K562 (cell line): ENCODE measurements at regions not wholly inside any gene's neighbourhood (a gene's known extent, or its start where the extent isn't known, plus 50 kb on each side); places are given as distances from the start of the nearest gene placed in this dataset.

Experiments
- ATAC-seq: fragments of 200-7000 bp; cut with Tn5 transposase; 3 replicates; pipeline ENCODE4 v1.9.1; 2020; ENCODE audit warnings: moderate library complexity
- BruUV-seq: library from RNA; stranded (reverse); fragments of 400-500 nt; replicated peaks from 2 replicates; lab custom pipeline; 2021; lab: Mats Ljungman, UMichigan
- CTCF ChIA-PET: fragments of 300-600 bp; formaldehyde crosslinking; extraction: SDS; loops from one replicate; lab custom pipeline; 2021; ENCODE audit warnings: low intra/inter-chr PET ratio; lab: Yijun Ruan, JAX
- POLR2A ChIA-PET: fragments of 300-600, 350-650 bp; sonication (Branson Sonifier 250); formaldehyde crosslinking; extraction: SDS; loops from one replicate; lab custom pipeline; 2021; ENCODE audit warnings: antibody characterized with exemption, inconsistent platforms; lab: Yijun Ruan, JAX
- DNase-seq, 4 experiments: peaks; one replicate each; pipeline versions ENCODE4 v3.0.0 to v3.0.0-alpha.2; 2011 to 2018; ENCODE audit warnings: low spot score in 3 of 4, mixed read lengths in 3 of 4; ENCODE audit errors: extremely low read depth in 1 of 4
- FAIRE-seq: peaks from 2 replicates; lab custom pipeline; 2011; peaks lifted over from hg19 to GRCh38; lab: Jason Lieb, UNC
- H2AFZ ChIP-seq: 2 replicates; pipeline ENCODE4 v1.6.0; 2011; ENCODE audit warnings: low read depth, low read length, control low read depth, inconsistent platforms
- H3K27ac ChIP-seq: fragments of 200-600 bp; 3 replicates; pipeline ENCODE4 v1.8.0; 2011; ENCODE audit warnings: low read depth, mild to moderate bottlenecking, control low read depth, inconsistent platforms, low read length, moderate library complexity, mixed read lengths; ENCODE audit errors: extremely low read depth
- H3K27me3 ChIP-seq, 2 experiments: fragments of 300-600 bp in 1 of 2; 2 replicates in 1 of 2; 3 replicates in 1 of 2; pipeline versions ENCODE4 v1.6.0 to v1.8.0; 2011; ENCODE audit warnings: inconsistent platforms in 2 of 2, low read length in 2 of 2, mild to moderate bottlenecking in 1 of 2, mixed read lengths in 1 of 2, moderate library complexity in 1 of 2; ENCODE audit not compliant: control insufficient read depth in 2 of 2, insufficient read depth in 2 of 2
- H3K36me3 ChIP-seq: fragments of 300-600 bp; 3 replicates; pipeline ENCODE4 v1.8.0; 2011; ENCODE audit warnings: mild to moderate bottlenecking, low read length, inconsistent platforms; ENCODE audit not compliant: control insufficient read depth, insufficient read depth
- H3K4me1 ChIP-seq, 2 experiments: fragments of 200-600 bp in 1 of 2; replicated peaks in 1 of 2; 2 replicates in 1 of 2; 3 replicates in 1 of 2; pipeline versions ENCODE4 v1.5.1 to v1.8.0; 2011; ENCODE audit warnings: inconsistent platforms in 2 of 2, low read length in 2 of 2, mild to moderate bottlenecking in 1 of 2, mixed read lengths in 1 of 2, moderate library complexity in 1 of 2; ENCODE audit not compliant: control insufficient read depth in 2 of 2, insufficient read depth in 2 of 2
- H3K4me2 ChIP-seq: 2 replicates; pipeline ENCODE4 v1.6.1; 2011; ENCODE audit warnings: low read length, control low read depth, inconsistent platforms, mixed read lengths; ENCODE audit not compliant: insufficient read depth
- H3K4me3 ChIP-seq: fragments of 200-600 bp; sonication (generic), shearing (Covaris generic); 2 replicates; pipeline ENCODE4 v1.5.1; 2016; ENCODE audit warnings: control low read depth, inconsistent platforms
- H3K79me2 ChIP-seq: fragments of 200-600 bp; 3 replicates; pipeline ENCODE4 v1.8.0; 2011; ENCODE audit warnings: low read length, inconsistent platforms; ENCODE audit not compliant: control insufficient read depth, insufficient read depth
- H3K9ac ChIP-seq, 2 experiments: 2 replicates each; pipeline versions ENCODE4 v1.6.0 to v1.6.1; 2011; ENCODE audit warnings: low read depth in 2 of 2, low read length in 2 of 2, control low read depth in 1 of 2, inconsistent platforms in 1 of 2, mild to moderate bottlenecking in 1 of 2, mixed read lengths in 1 of 2; ENCODE audit not compliant: insufficient read depth in 1 of 2
- H3K9me1 ChIP-seq: one replicate; pipeline ENCODE4 v1.6.0; 2011; ENCODE audit warnings: inconsistent platforms, mild to moderate bottlenecking, low read length, moderate library complexity; ENCODE audit not compliant: control insufficient read depth, insufficient read depth
- H3K9me3 ChIP-seq: replicated peaks from 2 replicates; pipeline ENCODE4 v1.5.1; 2011; ENCODE audit warnings: low read depth, low read length, inconsistent platforms; ENCODE audit not compliant: control insufficient read depth, insufficient read depth
- H4K20me1 ChIP-seq: replicated peaks from 2 replicates; pipeline ENCODE4 v1.6.1; 2011; ENCODE audit warnings: low read length, inconsistent platforms, mixed read lengths; ENCODE audit not compliant: control insufficient read depth, insufficient read depth
- C11orf30 ChIP-seq: fragments of 450-650 bp; IDR thresholded peaks from 2 replicates; pipeline ENCODE4 v1.6.1; 2016; ENCODE audit warnings: low read depth, mild to moderate bottlenecking
- CBX3 ChIP-seq, 2 experiments: IDR thresholded peaks; 1 replicate in 1 of 2; 2 replicates in 1 of 2; pipeline ENCODE4 v1.6.1; 2012; ENCODE audit warnings: inconsistent platforms in 2 of 2, low read length in 2 of 2, borderline replicate concordance in 1 of 2, control low read depth in 1 of 2
- E2F5 ChIP-seq: sonication (generic); formaldehyde crosslinking; IDR thresholded peaks from 2 replicates; pipeline ENCODE4 v1.8.0; 2022; ENCODE audit warnings: mild to moderate bottlenecking, missing genetic modification reagents
- EZH2 ChIP-seq: IDR thresholded peaks from 2 replicates; pipeline ENCODE4 v1.6.1; 2012; ENCODE audit warnings: low read depth, mild to moderate bottlenecking, inconsistent platforms, low read length, borderline replicate concordance
- HDAC1 ChIP-seq, 2 experiments: fragments of 450-650 bp; IDR thresholded peaks; 2 replicates each; pipeline ENCODE4 v1.6.1; 2016 to 2017; ENCODE audit warnings: inconsistent platforms in 1 of 2, mild to moderate bottlenecking in 1 of 2, moderate library complexity in 1 of 2
- MTA3 ChIP-seq: fragments of 450-650 bp; formaldehyde crosslinking; IDR thresholded peaks from 2 replicates; pipeline ENCODE4 v1.6.1; 2017; ENCODE audit warnings: mild to moderate bottlenecking, borderline replicate concordance
- NCOA1 ChIP-seq: fragments of 450-650 bp; IDR thresholded peaks from 2 replicates; pipeline ENCODE4 v1.6.1; 2016; ENCODE audit warnings: low read depth
- PRDM10 ChIP-seq: fragments of 450-650 bp; IDR thresholded peaks from 2 replicates; pipeline ENCODE4 v1.6.1; 2018; ENCODE audit not compliant: partially characterized antibody
- PRMT5 ChIP-seq: sonication (generic); formaldehyde crosslinking; IDR thresholded peaks from 2 replicates; pipeline ENCODE4 v1.5.0; 2020; ENCODE audit warnings: missing genetic modification reagents
- RBM22 ChIP-seq: fragments of 200-400 bp; formaldehyde crosslinking; IDR thresholded peaks from 2 replicates; pipeline ENCODE4 v1.6.1; 2018; ENCODE audit warnings: low read length, low read depth; ENCODE audit not compliant: poor library complexity, severe bottlenecking
- SMC3 ChIP-seq: conservative IDR thresholded peaks from 2 replicates; pipeline ENCODE4 v1.6.1; 2011; ENCODE audit warnings: low read depth, low read length, improper control_type of control experiment; ENCODE audit not compliant: insufficient read depth
- SRSF9 ChIP-seq: fragments of 200-400 bp; formaldehyde crosslinking; IDR thresholded peaks from 2 replicates; pipeline ENCODE4 v1.6.1; 2017; ENCODE audit warnings: low read depth, low read length, borderline replicate concordance
- ZFP36 ChIP-seq: fragments of 150-350 bp; IDR thresholded peaks from 2 replicates; pipeline ENCODE4 v1.6.1; 2018; ENCODE audit warnings: low read length, low read depth; ENCODE audit not compliant: partially characterized antibody
- ZNF274 ChIP-seq: IDR thresholded peaks from 2 replicates; pipeline ENCODE4 v1.6.1; 2011; ENCODE audit warnings: low read depth, mild to moderate bottlenecking, low read length, moderate library complexity, borderline replicate concordance
- ZNF449 ChIP-seq: fragments of 250-450 bp; sonication (Bioruptor Pico); IDR thresholded peaks from 2 replicates; pipeline ENCODE4 v1.8.0; 2022; ENCODE audit warnings: moderate library complexity, mild to moderate bottlenecking, inconsistent platforms
- WGBS: fragments of 100-300 bp; shearing (Covaris generic); methylation state at CpG from one replicate; pipeline ENCODE4 v1.1.6; 2016; ENCODE audit warnings: low coverage, mixed read lengths; ENCODE audit not compliant: insufficient coverage; ENCODE audit errors: missing lambda C conversion rate; 5-methylcytosine and 5-hydroxymethylcytosine counted together
- in situ Hi-C: fragments of 300-500 bp; cut with MboI; formaldehyde crosslinking; loops from 4 replicates; pipeline ENCODE4 v1.15.0; 2018; ENCODE audit warnings: inconsistent platforms, mixed read lengths
- intact Hi-C: fragments of 100-400 bp; cut with micrococcal nuclease; formaldehyde crosslinking; loops from 2 replicates; pipeline ENCODE4 v1.14.2; 2022

- intact Hi-C loops (no loop called here), in situ Hi-C loops (no loop called here)
- Histone ChIP-seq H3K9me1 (no peaks in the 10 kb centered on the region), H3K4me2 (no peak overlapping the region), H3K9me3 (no peaks in the 10 kb centered on the region), H3K79me2 (no peaks in the 10 kb centered on the region), H3K27ac (no peak overlapping the region), H3K9ac (no peak overlapping the region), H3K4me1 (peaks cover 0 to 28% of the 10 kb centered on the region in 2 experiments; a peak in 2 of 5 replicates), H2AFZ (no peak overlapping the region), H3K27me3 (peaks cover 19 to 48% of the 10 kb centered on the region in 2 experiments; a peak in 4 of 5 replicates), H3K4me3 (no peak overlapping the region), H4K20me1 (no peaks in the 10 kb centered on the region), H3K36me3 (no peaks in the 10 kb centered on the region)
- ATAC-seq (no peak), FAIRE-seq (no peak), DNase-seq (no peak)
- BruUV-seq, result no TSS peak
- CTCF ChIA-PET, result no interaction called here
- WGBS, result 0% methylated on average over 4 of the region's 7 CpGs
- POLR2A ChIA-PET, result no interaction called here
- TF ChIP-seq C11orf30 (no peak), MTA3 (no peak), ZNF274 (no peak), ZNF449 (CRISPR knock-in tag) (no peak), NCOA1 (no peak), HDAC1 (IDR thresholded peaks at IDR 0.05) (no peak), PRDM10 (no peak), SMC3 (no peak), E2F5 (CRISPR knock-in tag) (no peak), EZH2 (no peak), ZFP36 (no peak), SRSF9 (no peak), PRMT5 (CRISPR knock-in tag) (no peak), RBM22 (no peak), CBX3 (IDR thresholded peaks at IDR 0.05; ENCODE audit: borderline replicate concordance in 1 of 2, low read length in 2 of 2) (no peak)
Observed at GRCh38 chr22:49663823-49664222, 163.8 kb downstream of the BRD1 start.
